Motor neuron (in vitro differentiated cells): ENCODE measurements at regions not wholly inside any gene's neighbourhood (a gene's known extent, or its start where the extent isn't known, plus 50 kb on each side); places are given as distances from the start of the nearest gene placed in this dataset.
"Not testable (repeated sequence)": the region's sequence is repeated elsewhere in the genome, so short reads cannot be mapped to it uniquely, and the experiment has no call there.

Experiments
- ATAC-seq, 8 experiments: fragments of 200-7000 bp; cut with Tn5 transposase; replicated peaks in 6 of 8; 2 replicates each; pipeline ENCODE4 v1.8.0; 2021; ENCODE audit warnings: mild to moderate bottlenecking in 8 of 8, moderate library complexity in 8 of 8
- H3K27ac ChIP-seq, 2 donors: fragments of 250-450 bp; sonication (Bioruptor Pico); 2 replicates each; pipeline ENCODE4 v1.9.0; 2021; ENCODE audit warnings: antibody characterized with exemption in 2 of 2, mild to moderate bottlenecking in 2 of 2, moderate library complexity in 1 of 2
- H3K4me1 ChIP-seq, 2 donors: fragments of 250-450 bp; sonication (Bioruptor Pico); replicated peaks in 1 of 2; 2 replicates each; pipeline ENCODE4 v1.6.1; 2021; ENCODE audit warnings: antibody characterized with exemption in 2 of 2, mild to moderate bottlenecking in 2 of 2, moderate library complexity in 1 of 2
- H3K4me3 ChIP-seq, 5 donors: fragments of 250-450 bp; sonication (Bioruptor Pico); 2 replicates each; pipeline ENCODE4 v1.9.0; 2021; ENCODE audit warnings: antibody characterized with exemption in 5 of 5, mild to moderate bottlenecking in 5 of 5, moderate library complexity in 4 of 5
- WGBS, 10 experiments: fragments of 450-650 bp; shearing (Covaris generic); methylation state at CpG; one replicate each; pipeline ENCODE4 v1.0.0; 2022; 5-methylcytosine and 5-hydroxymethylcytosine counted together
- in situ Hi-C, 9 experiments: fragments of 400-800 bp; cut with MboI; loops; one replicate each; pipeline ENCODE4 v1.15.0; 2021; ENCODE audit warnings: low sequenced_read_pairs in 9 of 9, low pct_unique_long_range_greater_than_20kb in 2 of 9; ENCODE audit not compliant: unreplicated experiment in 9 of 9

DNA sequence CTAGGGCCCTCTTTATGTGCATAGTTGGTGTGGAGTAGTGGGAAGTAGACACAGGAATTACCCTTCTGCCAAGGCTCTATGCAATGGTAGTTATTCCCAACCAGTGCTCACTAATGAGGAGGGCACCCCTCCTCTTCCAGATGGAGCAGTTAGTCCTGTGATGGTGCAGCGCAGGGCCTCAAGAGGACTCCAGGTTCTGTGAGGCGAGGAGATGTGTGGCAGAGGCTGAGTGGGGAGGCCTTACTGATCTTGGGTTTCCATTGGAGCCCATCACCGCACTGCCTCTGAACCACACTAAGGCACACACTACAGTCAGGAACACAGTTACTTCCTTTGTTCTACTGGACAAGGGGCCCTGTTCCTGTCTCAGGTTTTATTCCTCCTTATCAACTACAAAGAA lies 122.5 kb upstream of the POU3F1 start:
- ATAC-seq: no peak
- no peak overlapping the region for H3K4me3 ChIP-seq
- H3K27ac ChIP-seq: no peak overlapping the region
- in situ Hi-C loops: no loop called here
- peaks cover 0 to 8% of the 10 kb centered on the region in 2 donors for H3K4me1 ChIP-seq
- WGBS, 10 experiments: 83 to 100% (median 90%) methylated on average over 2 to 3 of the region's 3 CpGs; no CpG with 5 or more reads in 5 of the 10 experiments

DNA sequence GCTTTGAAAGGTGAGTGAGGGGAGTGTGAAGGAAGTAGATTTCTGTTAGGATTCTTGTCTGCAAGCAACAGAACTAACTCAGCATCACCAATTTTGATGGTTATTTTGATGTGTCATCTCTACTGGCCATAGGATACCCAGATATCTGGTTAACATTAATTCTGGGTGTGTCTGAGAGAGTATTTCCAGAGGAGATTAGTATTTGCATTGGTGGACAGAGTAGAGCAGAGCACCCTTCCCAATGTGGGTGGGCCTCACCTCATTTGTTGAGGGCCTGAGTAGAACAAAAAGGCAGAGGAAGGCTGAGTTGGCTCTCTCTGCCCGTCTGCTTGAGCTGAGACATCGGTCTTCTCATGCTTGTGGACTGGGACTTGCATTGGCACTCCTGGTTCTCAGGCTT lies 121.8 kb upstream of the POU3F1 start:
- no peak overlapping the region for H3K4me3 ChIP-seq
- WGBS, 10 experiments: 17 to 100% (median 86%) methylated on average over 1 to 2 of the region's 2 CpGs; no CpG with 5 or more reads in 4 of the 10 experiments
- H3K27ac ChIP-seq: no peak overlapping the region
- ATAC-seq: peak in 2 of 8 experiments; percentile 27 to 58
- in situ Hi-C loops: no loop called here
- H3K4me1 ChIP-seq: peaks cover 0 to 8% of the 10 kb centered on the region in 2 donors

- ATAC-seq: no peak
- Histone ChIP-seq H3K4me1 (peaks cover 0 to 22% of the 10 kb centered on the region in 2 donors), H3K27ac (no peak overlapping the region), H3K4me3 (no peak overlapping the region)
- in situ Hi-C loops: no loop called here
- WGBS, 10 experiments: 0 to 90% (median 82%) methylated on average over 1 to 4 of the region's 4 CpGs; no CpG with 5 or more reads in 4 of the 10 experiments
Measured at GRCh38 chr1:38166461-38166860, 119.9 kb upstream of the POU3F1 start.

DNA sequence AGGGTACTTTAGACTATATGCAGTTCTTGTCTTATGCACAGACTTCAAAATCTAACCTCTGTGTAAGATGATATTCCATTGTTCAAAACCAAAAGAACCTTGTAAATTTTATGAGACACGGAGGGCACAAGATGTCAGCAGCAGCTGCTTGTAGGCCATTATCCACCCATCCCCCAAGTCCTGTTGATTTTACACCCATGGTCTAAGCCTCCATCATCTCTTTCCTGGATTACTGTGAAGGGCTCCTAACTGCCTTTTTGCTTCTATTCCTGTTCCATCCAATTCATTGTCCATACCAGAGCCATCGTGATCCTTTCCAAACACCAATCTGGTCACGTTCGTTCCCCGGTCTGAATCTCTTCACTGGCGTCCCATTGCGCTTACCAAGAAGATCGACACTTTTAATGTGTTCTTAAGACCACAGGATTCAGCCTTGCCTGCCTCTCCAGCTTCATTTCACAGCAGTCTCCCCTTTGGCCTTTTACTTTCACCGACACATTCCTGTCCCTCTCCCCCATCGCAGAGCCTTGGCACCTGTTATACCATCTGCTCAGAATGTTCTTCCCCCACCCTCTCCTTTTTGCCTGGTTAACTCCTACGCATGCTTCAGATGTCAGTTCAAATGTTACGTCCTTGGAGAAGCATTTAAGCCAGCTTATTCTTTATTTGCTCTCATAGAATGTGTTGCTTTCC lies 107.3 kb upstream of the POU3F1 start:
- no peak overlapping the region for H3K4me3 ChIP-seq
- no peak overlapping the region for H3K27ac ChIP-seq
- WGBS, 10 experiments: 34 to 98% (median 73%) methylated on average over 1 to 12 of the region's 12 CpGs
- ATAC-seq: peak in 2 of 8 experiments; percentile 26 to 41
- peaks cover 11 to 18% of the 10 kb centered on the region in 2 donors for H3K4me1 ChIP-seq
- in situ Hi-C loops: no loop called here

DNA sequence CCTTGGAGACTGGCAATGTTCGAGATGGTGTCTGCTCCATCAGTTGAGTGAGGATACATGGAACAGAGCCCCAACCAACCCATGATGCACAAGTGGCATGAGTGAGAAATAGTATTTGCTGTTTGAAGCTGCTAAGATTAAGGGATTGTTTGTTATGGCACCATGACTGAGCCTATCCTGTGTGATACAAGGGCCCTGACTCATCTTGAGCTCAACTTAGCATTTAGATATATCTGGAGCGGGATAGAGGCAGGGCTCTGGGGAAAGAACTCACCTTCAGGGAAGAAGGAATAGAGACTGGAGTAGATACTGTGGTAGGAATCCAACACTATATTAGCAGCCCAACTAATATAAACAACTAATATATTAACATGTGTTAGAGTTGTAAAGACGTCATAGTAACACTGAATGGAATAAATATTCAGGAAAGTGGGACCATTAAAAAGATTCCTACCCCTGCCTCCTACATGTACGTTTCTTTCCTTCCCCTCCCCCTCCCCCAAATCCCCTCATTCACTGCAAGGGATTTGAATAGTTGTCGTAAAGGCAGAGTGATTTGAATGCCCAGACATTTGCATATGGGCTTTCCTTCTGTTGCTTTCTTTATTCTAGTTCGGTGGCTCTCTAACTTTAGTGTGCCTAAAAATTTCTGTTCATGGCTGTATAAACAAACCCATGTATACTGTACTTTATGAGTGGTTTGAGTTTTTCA lies 106.6 kb upstream of the POU3F1 start:
- Histone ChIP-seq H3K4me3 (no peak overlapping the region), H3K4me1 (peaks cover 11 to 18% of the 10 kb centered on the region in 2 donors), H3K27ac (no peak overlapping the region)
- peak in 4 of 8 experiments; percentile 9 to 52 (median 31) for ATAC-seq
- WGBS, 10 experiments: 0 to 80% (median 13%) methylated on average over 1 to 5 of the region's 6 CpGs; no CpG with 5 or more reads in 1 of the 10 experiments
- in situ Hi-C loops: no loop called here

- peaks cover 11 to 18% of the 10 kb centered on the region in 2 donors for H3K4me1 ChIP-seq
- peak in 4 of 8 experiments; percentile 25 to 96 (median 44) for ATAC-seq
- no peak overlapping the region for H3K4me3 ChIP-seq
- WGBS, 10 experiments: 0 to 100% (median 93%) methylated on average over 1 to 3 of the region's 3 CpGs; no CpG with 5 or more reads in 3 of the 10 experiments
- in situ Hi-C loops: no loop called here
- no peak overlapping the region for H3K27ac ChIP-seq
Measured at GRCh38 chr1:38152351-38153065, 105.9 kb upstream of the POU3F1 start.

DNA sequence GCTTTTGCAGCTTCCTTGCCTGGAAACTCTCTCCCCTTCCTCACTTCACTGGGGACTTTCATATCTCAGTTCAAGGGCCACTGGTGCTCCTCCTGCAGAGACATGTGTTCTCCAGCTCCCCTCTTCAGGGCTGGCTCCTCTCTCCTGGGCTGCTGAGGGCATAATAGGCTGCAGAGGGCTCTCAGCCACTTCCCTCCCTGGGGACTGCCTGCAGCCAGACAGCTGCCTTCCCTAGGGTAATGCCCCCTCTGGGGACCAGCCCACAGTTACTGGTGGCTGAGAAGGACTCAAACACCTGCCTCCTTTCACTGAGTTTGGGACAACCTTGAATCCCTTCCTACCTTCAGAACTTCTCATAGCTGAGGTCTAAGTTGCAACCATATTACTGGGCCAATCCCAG lies 104.8 kb upstream of the POU3F1 start:
- Histone ChIP-seq H3K4me3 (no peak overlapping the region), H3K4me1 (peaks cover 11 to 18% of the 10 kb centered on the region in 2 donors), H3K27ac (no peak overlapping the region)
- in situ Hi-C loops: no loop called here
- no peak for ATAC-seq

GRCh38 chr1:38146079-38146478 lies 99.5 kb upstream of the POU3F1 start:
- WGBS, 10 experiments: 0 to 80% (median 63%) methylated on average over 1 to 2 of the region's 2 CpGs; no CpG with 5 or more reads in 3 of the 10 experiments
- ATAC-seq, H3K27ac ChIP-seq, in situ Hi-C loops, H3K4me3 ChIP-seq: not testable (repeated sequence)
- H3K4me1 ChIP-seq: peaks cover 14 to 15% of the 10 kb centered on the region in 2 donors

DNA sequence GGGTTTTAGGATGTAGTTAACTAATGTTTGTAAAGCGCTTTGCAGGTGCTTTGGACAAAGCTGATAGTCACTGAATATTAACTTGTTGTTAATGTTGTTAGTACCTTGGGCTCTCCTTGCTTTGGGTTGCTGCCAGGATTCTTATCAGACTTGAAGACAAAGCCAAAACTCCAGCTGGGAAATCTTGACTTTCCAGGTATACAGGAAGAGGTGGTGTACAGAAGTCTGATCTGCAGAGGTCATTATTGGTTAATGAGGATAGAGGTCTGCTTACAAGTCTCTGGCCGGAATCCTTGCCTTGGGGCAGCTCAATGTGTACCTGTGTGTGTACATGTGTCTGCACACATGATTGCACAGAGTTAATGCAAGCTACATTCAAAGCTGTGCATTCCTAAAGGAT lies 96.0 kb upstream of the POU3F1 start:
- WGBS, 10 experiments: 15 to 100% (median 93%) methylated on average over 1 to 2 of the region's 2 CpGs; no CpG with 5 or more reads in 2 of the 10 experiments
- no peak overlapping the region for H3K27ac ChIP-seq

DNA sequence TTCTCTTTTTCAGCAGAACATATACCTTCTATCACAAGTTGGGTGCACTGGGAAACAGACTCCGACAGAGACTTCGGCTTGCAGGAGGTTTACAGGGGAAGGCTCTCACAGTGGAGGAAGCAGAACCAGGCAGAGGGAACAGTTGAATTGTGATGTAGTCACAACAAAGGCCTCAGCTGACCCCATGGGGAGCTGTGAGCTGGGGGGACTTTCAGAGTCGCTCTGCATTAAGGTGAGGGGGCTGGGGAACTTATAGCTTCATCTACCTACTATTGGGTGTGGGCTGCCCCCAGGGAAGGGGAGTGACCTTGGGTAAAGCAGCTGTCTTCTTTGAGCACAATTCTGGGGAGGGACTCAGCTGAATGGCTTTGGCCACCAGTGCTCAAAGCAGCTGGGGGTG lies 94.9 kb upstream of the POU3F1 start:
- no peak for ATAC-seq
- no peak overlapping the region for H3K4me3 ChIP-seq
- in situ Hi-C loops: no loop called here
- H3K4me1 ChIP-seq: peaks cover 38 to 46% of the 10 kb centered on the region in 2 donors
- H3K27ac ChIP-seq: no peak overlapping the region
- 0 to 67% (median 25%) methylated on average over 1 to 3 of the region's 3 CpGs for WGBS, 10 experiments

More for the DNA sequence above, 96.0 kb upstream of the POU3F1 start:
- peaks cover 33 to 40% of the 10 kb centered on the region in 2 donors for H3K4me1 ChIP-seq
- no peak for ATAC-seq
- no peak overlapping the region for H3K4me3 ChIP-seq
- in situ Hi-C loops: no loop called here

GRCh38 chr1:38139738-38140487 lies 93.3 kb upstream of the POU3F1 start:
- in situ Hi-C loops: no loop called here
- Histone ChIP-seq H3K27ac (no peak overlapping the region), H3K4me1 (peaks cover 49 to 59% of the 10 kb centered on the region in 2 donors), H3K4me3 (no peak overlapping the region)
- 0 to 50% (median 33%) methylated on average over 1 to 13 of the region's 15 CpGs; no CpG with 5 or more reads in 1 of the 10 experiments for WGBS, 10 experiments
- peak; percentile 26 to 88 (median 40) for ATAC-seq

GRCh38 chr1:38138498-38139233 lies 92.1 kb upstream of the POU3F1 start:
- in situ Hi-C loops: no loop called here
- no peak overlapping the region for H3K4me3 ChIP-seq
- H3K27ac ChIP-seq: no peak overlapping the region
- H3K4me1 ChIP-seq: peaks cover 47 to 59% of the 10 kb centered on the region in 2 donors
- peak in 6 of 8 experiments; percentile 29 to 79 (median 60) for ATAC-seq
- 18 to 100% (median 73%) methylated on average over 1 to 6 of the region's 6 CpGs; no CpG with 5 or more reads in 3 of the 10 experiments for whole genome bisulfite sequencing, 10 experiments
